Suprapubic skin (tissue), 4 donors: ENCODE measurements at regions not wholly inside any gene's neighbourhood (a gene's known extent, or its start where the extent isn't known, plus 50 kb on each side); places are given as distances from the start of the nearest gene placed in this dataset.

Experiments
- DNase-seq, 2 donors: peaks; one replicate each; pipeline ENCODE4 v3.0.0-alpha.2; 2019; ENCODE audit warnings: low spot score in 2 of 2
- H3K27ac ChIP-seq: fragments of 200-600 bp; sonication (generic); one replicate; pipeline ENCODE4 v1.5.1; 2019
- H3K27me3 ChIP-seq: fragments of 200-600 bp; sonication (generic); one replicate; pipeline ENCODE4 v1.5.1; 2019
- H3K36me3 ChIP-seq: fragments of 200-600 bp; sonication (generic); one replicate; pipeline ENCODE4 v1.5.1; 2019
- H3K4me1 ChIP-seq: fragments of 200-600 bp; sonication (generic); one replicate; pipeline ENCODE4 v1.5.1; 2019
- H3K4me3 ChIP-seq: fragments of 200-600 bp; sonication (generic); one replicate; pipeline ENCODE4 v1.5.1; 2019; ENCODE audit warnings: mild to moderate bottlenecking
- H3K9me3 ChIP-seq: fragments of 200-600 bp; sonication (generic); one replicate; pipeline ENCODE4 v1.5.1; 2019
- EP300 ChIP-seq: sonication (generic); formaldehyde crosslinking; IDR thresholded peaks from one replicate; pipeline ENCODE4 v1.6.1; 2017; ENCODE audit warnings: antibody characterized with exemption
- POLR2A ChIP-seq, 2 donors: fragments of 450-650 bp; IDR thresholded peaks; one replicate each; pipeline ENCODE4 v1.6.1; 2017; ENCODE audit warnings: antibody characterized with exemption in 2 of 2, mild to moderate bottlenecking in 2 of 2, moderate library complexity in 2 of 2
- POLR2AphosphoS5 ChIP-seq, 3 donors: sonication (generic); formaldehyde crosslinking; IDR thresholded peaks; one replicate each; pipeline ENCODE4 v1.6.1; 2017; ENCODE audit warnings: antibody characterized with exemption in 3 of 3
- WGBS: methylation state at CpG from one replicate; pipeline ENCODE4 v1.1.5; 2018; 5-methylcytosine and 5-hydroxymethylcytosine counted together
- TF ChIP-seq, protein P1 (sequence below), 2 donors: fragments of 200-600 bp in 1 of 2; fragments of 450-650 bp in 1 of 2; sonication (generic) in 1 of 2; IDR thresholded peaks; one replicate each; pipeline ENCODE4 v1.5.1; 2016 to 2019; ENCODE audit warnings: antibody characterized with exemption in 2 of 2, mild to moderate bottlenecking in 1 of 2, moderate library complexity in 1 of 2

DNA sequence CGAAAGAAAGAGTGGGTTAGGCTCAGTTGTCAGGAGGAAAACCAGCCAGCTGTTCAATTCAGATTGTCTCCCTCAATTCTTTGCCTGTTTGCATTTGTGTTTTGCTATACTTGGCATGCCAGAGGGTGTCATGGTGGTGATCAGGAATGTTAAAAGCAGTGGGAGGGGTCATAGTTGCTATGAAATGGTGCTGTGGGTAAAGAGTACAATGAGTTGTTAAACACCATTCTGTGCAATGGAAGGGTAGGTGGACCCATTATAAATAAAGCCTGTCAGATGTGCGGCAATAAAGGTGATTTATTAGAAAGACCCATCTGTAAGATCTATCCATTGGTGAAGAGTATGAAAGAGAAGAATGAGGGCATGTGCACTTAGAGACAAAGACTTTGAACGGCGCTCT, 82.2 kb downstream of the MRPL32 start:
- 78% methylated on average over 4 of the region's 4 CpGs for WGBS

DNA sequence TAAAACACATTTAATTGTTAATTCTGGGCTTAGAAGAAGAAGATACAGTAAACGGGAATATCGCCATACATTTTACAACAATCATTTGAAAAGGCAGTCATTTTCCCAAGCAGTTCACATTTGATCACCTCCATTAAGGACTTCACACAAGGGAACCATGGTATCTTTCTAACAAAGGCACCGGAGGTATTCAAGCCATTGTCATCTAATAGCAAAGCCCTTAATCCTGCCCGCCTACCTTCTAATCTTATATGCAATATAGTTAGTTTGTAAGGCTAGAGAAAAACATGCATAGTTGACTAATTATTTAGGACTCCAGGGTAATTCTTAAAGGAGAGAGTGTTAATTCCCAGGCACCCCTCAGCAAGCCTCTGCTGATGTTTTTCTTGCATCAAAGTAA, 83.1 kb downstream of the MRPL32 start:
- Histone ChIP-seq H3K27me3 (peaks cover 4% of the 10 kb centered on the region), H3K4me3 (no peak overlapping the region), H3K4me1 (no peaks in the 10 kb centered on the region), H3K9me3 (no peaks in the 10 kb centered on the region), H3K27ac (no peak overlapping the region), H3K36me3 (no peaks in the 10 kb centered on the region)
- TF ChIP-seq POLR2A (IDR thresholded peaks at IDR 0.05) (no peak), POLR2AphosphoS5 (IDR thresholded peaks at IDR 0.05) (no peak), EP300 (no peak)
- TF ChIP-seq, protein P1, sequence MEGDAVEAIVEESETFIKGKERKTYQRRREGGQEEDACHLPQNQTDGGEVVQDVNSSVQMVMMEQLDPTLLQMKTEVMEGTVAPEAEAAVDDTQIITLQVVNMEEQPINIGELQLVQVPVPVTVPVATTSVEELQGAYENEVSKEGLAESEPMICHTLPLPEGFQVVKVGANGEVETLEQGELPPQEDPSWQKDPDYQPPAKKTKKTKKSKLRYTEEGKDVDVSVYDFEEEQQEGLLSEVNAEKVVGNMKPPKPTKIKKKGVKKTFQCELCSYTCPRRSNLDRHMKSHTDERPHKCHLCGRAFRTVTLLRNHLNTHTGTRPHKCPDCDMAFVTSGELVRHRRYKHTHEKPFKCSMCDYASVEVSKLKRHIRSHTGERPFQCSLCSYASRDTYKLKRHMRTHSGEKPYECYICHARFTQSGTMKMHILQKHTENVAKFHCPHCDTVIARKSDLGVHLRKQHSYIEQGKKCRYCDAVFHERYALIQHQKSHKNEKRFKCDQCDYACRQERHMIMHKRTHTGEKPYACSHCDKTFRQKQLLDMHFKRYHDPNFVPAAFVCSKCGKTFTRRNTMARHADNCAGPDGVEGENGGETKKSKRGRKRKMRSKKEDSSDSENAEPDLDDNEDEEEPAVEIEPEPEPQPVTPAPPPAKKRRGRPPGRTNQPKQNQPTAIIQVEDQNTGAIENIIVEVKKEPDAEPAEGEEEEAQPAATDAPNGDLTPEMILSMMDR (IDR thresholded peaks at IDR 0.05), result no peak
- WGBS, result 77% methylated on average over 4 of the region's 4 CpGs
- DNase-seq, result no peak

More for the DNA sequence above, 82.2 kb downstream of the MRPL32 start:
- H3K27me3 ChIP-seq, result peaks cover 4% of the 10 kb centered on the region
- no peaks in the 10 kb centered on the region for H3K4me1 ChIP-seq
- no peak overlapping the region for H3K4me3 ChIP-seq
- TF ChIP-seq POLR2AphosphoS5 (IDR thresholded peaks at IDR 0.05), result no peak
- no peak for TF ChIP-seq POLR2A (IDR thresholded peaks at IDR 0.05)
- TF ChIP-seq, protein P1 (IDR thresholded peaks at IDR 0.05), result no peak
- TF ChIP-seq EP300, result no peak
- DNase-seq, result no peak
- H3K27ac ChIP-seq, result no peak overlapping the region
- no peaks in the 10 kb centered on the region for H3K9me3 ChIP-seq
- no peaks in the 10 kb centered on the region for H3K36me3 ChIP-seq

DNA sequence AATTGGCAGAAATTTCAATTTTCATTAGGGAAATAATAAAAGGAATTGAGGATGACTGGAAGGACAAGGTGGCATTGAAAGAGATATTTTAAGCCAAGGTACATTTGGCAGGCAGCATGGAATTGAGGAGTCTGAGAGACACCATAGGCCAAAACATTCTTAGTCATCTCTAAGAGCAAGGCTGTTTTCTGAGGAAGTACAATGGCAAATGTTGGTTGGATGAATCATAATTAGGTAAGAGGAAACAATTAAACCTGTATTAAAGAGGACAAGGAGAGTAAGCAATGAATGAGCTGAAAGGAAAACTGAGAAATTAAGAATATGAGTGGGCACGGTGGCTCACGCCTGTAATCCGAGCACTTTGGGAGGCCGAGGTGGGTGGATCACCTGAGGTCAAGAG, 86.3 kb downstream of the MRPL32 start:
- no peak overlapping the region for H3K4me3 ChIP-seq
- TF ChIP-seq POLR2AphosphoS5 (IDR thresholded peaks at IDR 0.05) (no peak), EP300 (no peak), POLR2A (IDR thresholded peaks at IDR 0.05) (no peak)
- TF ChIP-seq, protein P1 (IDR thresholded peaks at IDR 0.05), result no peak
- no peaks in the 10 kb centered on the region for H3K4me1 ChIP-seq
- H3K9me3 ChIP-seq, result no peaks in the 10 kb centered on the region
- DNase-seq, result no peak
- H3K36me3 ChIP-seq, result no peaks in the 10 kb centered on the region
- WGBS, result 54% methylated on average over 4 of the region's 4 CpGs
- H3K27ac ChIP-seq, result no peak overlapping the region
- H3K27me3 ChIP-seq, result no peaks in the 10 kb centered on the region

DNA sequence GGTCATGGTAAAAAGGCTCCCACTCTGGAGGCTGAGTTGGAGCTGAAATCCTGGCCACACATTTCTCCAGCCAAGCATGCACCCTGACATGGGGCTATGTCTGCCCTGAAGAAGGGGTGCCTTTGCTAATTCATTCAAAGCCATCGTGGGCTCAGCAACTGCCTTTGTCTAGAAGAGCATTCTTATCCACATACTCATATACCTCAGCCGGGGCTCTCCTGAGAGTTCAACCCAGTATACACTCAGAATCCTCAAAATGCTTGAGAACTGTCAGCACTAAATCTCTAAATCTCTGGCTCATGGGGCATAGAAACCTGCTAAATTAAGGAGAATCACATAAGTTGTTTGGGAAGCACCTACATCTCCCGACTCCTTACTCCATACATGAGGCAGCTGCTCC, 89.3 kb downstream of the MRPL32 start:
- H3K36me3 ChIP-seq, result no peaks in the 10 kb centered on the region
- H3K27ac ChIP-seq, result no peak overlapping the region
- WGBS, result 92% methylated on average over 3 of the region's 3 CpGs
- H3K4me3 ChIP-seq, result no peak overlapping the region
- TF ChIP-seq, protein P1 (IDR thresholded peaks at IDR 0.05), result no peak
- TF ChIP-seq EP300 (no peak), POLR2AphosphoS5 (IDR thresholded peaks at IDR 0.05) (no peak), POLR2A (IDR thresholded peaks at IDR 0.05) (no peak)
- H3K4me1 ChIP-seq, result no peaks in the 10 kb centered on the region
- H3K9me3 ChIP-seq, result no peaks in the 10 kb centered on the region
- no peaks in the 10 kb centered on the region for H3K27me3 ChIP-seq
- DNase-seq, result no peak

DNA sequence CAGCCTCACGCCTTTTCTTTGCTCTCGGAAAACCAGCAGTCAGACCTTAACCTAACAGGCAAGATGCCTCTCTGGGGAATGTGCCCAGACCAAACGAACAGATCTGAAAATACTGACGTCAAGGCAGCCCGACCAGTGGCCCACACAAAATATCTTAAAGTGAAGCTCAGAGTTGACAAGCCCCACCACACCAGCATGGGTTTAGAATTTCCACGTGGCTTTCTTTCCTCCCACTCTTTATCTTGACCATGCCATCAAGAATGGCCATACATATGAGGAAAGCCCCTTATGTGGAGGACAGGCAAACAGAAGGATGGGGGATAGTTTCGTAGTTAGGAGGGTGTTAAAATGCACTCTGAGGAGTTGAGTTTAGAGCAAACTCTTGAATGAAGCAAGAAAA, 89.8 kb downstream of the MRPL32 start:
- no peak for DNase-seq
- WGBS, result 76% methylated on average over 6 of the region's 7 CpGs
- TF ChIP-seq POLR2A (IDR thresholded peaks at IDR 0.05), result no peak
- TF ChIP-seq, protein P1 (IDR thresholded peaks at IDR 0.05), result no peak
- no peak for TF ChIP-seq EP300
- no peak for TF ChIP-seq POLR2AphosphoS5 (IDR thresholded peaks at IDR 0.05)
- Histone ChIP-seq H3K27me3 (no peaks in the 10 kb centered on the region), H3K27ac (no peak overlapping the region), H3K4me3 (no peak overlapping the region), H3K36me3 (no peaks in the 10 kb centered on the region), H3K4me1 (no peaks in the 10 kb centered on the region), H3K9me3 (no peaks in the 10 kb centered on the region)
